ENCODE measurements at regions not wholly inside any gene's neighbourhood (a gene's known extent, or its start where the extent isn't known, plus 50 kb on each side); places are given as distances from the start of the nearest gene placed in this dataset.
A peak's percentile ranks its signal among the peaks of the same experiment; 100 is the strongest.
"Not testable (repeated sequence)": the region's sequence is repeated elsewhere in the genome, so short reads cannot be mapped to it uniquely, and the experiment has no call there.

- no peak for DNase-seq (ENCODE audit: low spot score)
Observed at GRCh38 chr9:96131825-96132224, 170.2 kb downstream of the HSD17B3 start.

DNA sequence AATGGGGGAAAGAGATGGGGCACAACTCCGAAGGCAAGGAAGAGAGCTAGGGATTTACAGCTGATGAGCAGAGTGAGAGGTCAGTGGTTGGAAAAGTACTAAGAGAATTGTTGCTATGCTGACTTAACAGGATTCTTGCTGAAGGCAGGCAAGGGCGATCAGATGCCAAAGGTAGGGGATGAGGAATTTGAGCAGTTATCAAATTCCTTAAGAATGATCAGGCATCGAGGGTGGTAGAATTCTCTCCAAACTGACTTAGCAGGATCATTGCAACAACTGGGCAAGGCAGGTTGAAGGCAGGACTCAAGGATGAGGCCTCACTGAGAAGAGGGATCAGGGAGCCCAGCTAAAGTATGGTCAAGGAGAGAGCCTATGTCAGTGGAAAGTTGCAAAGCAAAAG is 171.0 kb downstream of the HSD17B3 start:
- DNase-seq (ENCODE audit: low spot score) = no peak

GRCh38 chr9:96129747-96130146 is 172.2 kb downstream of the HSD17B3 start:
- no peak for DNase-seq (ENCODE audit: low spot score)

GRCh38 chr9:96128880-96129279 is 173.1 kb downstream of the HSD17B3 start:
- no peak for DNase-seq (ENCODE audit: low spot score)

DNA sequence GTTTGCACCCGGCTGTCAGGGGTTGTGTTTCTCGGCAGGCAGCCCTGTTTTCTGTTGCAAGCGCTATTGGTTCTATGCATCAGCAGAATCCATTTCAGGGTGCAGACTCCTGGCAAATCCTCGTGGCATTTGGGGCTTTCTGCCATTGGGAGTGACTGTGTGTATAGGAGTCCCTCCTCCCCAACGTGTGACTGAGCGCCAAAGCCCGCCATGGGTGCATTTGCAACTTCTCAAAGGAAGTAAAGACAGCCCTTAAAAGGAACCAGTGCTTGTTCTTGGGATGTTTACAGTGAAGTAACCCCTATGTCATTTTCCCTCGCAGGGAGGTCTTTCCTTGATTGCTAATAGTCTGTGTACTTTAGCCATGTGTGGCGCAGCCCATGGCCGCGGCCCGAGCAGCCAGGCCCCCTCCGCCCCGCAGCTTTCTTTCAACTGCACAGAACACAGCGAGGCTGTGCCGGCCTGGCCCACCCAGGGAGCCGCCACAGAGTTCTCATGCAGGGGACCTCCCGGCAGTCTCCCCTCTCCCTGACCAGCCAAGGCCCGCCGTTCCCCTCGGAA is 175.6 kb downstream of the HSD17B3 start:
- no peak for DNase-seq (ENCODE audit: low spot score)

GRCh38 chr9:96125624-96126023 is 176.4 kb downstream of the HSD17B3 start:
- DNase-seq (ENCODE audit: low spot score) = no peak

- peak; percentile 36 for DNase-seq (ENCODE audit: low spot score)
Observed at GRCh38 chr9:96122751-96123150, 179.2 kb downstream of the HSD17B3 start.

DNA sequence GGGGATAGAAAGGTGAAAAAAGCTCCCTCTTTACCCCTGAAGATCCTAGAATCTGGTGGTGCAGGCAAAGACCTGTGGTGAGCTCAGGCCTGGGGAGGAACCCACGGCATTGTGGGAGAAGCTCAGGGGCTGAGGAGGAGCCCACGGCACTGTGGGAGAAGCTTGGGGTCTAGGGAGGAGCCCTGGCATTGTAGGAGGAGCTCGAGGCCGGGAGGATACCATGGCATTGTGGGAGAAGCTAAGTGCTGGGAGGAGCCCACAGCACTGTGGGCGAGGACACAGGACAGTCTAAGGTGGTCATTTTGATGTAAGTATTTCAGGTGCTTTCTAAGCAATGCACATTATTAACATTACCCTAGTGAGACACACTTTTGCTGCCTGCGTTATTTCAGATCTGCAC is 179.7 kb downstream of the HSD17B3 start:
- no peak for DNase-seq (ENCODE audit: low spot score)

GRCh38 chr9:96121136-96121535 is 180.8 kb downstream of the HSD17B3 start:
- no peak for DNase-seq (ENCODE audit: low spot score)

DNA sequence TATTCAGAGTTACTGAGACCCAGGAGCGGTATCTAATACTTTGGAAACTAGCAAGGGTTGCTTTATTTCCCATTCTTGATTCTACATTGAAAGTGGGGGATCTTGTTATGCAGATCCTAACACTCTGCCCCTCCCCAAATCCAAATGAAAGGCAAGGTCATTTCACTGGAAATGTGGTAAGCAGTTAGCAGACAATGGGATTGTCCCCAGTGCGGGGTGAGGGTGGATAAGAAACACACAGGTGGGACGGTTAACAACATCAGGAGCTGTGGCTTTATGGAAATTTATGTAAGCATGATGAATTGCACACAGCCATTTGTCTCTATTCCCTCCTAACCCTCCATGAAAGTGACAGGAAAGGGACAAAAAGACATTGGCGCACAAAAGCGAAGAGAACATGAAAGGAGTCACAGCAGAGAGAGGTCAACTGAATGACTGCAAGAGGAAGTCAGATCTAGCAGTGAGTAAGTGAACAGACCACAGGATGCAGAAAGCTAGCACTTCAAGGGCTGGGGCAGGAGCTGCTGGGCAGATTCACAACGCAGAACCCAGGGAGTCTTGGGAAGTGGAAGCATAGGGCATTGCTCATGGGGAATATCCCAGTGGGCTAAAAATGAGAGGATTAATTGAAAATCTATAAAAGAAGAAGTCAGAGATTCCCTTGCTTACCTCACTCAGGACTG is 184.4 kb downstream of the HSD17B3 start:
- no peak for DNase-seq (ENCODE audit: low spot score)

DNA sequence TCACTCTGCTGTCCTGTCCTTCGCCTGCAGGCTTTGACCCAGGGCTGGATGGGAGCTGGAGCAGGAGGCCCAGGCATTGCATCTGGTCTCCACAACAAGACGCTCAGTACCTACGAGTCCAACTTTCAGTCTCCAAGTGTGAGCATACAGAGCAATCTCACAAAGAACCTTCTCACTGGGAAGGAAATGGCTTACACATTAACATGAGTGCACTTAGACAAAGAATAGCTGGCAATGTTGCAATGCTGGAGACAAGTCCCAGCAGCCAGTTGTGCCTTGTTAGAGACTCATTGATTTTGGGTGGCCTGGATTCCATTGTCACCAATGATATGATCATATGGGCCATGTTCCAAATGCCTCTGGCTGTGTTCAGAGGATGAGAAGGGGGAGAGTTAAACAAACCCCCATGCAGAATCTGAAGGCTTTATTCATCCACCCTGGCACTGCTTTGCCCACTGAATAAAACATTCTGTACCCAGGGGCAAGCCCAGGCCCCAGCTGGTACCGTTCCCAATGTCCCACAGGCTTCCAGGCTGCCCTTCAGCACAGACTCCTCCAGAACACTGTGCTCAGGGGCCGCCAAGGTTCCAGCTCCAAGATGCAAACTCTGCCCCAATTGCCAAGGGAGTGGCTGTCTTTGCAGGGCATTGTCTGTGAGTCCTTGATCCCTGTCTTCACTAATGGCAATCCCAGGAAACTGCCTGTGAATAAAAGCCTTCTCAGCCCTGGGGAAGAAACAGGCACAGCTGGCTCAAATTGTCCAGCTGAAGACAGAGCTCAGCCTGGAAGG is 185.5 kb downstream of the HSD17B3 start:
- DNase-seq (ENCODE audit: low spot score) = no peak

DNA sequence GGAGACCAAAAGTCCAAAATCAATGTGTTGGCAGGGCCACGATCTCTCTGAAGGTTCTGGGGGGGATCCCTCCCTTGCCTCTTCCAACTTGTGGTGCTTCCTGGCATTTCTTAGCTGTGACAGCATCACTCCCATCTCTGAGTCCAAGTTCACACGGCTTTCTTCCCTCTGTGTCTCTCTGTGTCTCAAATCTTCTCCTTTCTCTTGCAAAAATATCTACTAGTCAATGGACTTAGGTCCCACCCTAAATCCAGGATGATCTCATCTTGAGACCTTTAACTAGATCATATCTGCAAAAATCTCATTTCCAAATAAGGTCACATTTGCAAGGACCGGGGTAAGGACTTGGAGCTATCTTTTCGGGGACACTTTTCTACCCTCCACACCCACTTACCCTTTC is 186.1 kb downstream of the HSD17B3 start:
- no peak for DNase-seq (ENCODE audit: low spot score)

- no peak for DNase-seq (ENCODE audit: low spot score)
Observed at GRCh38 chr9:96113032-96113431, 188.9 kb downstream of the HSD17B3 start.

DNA sequence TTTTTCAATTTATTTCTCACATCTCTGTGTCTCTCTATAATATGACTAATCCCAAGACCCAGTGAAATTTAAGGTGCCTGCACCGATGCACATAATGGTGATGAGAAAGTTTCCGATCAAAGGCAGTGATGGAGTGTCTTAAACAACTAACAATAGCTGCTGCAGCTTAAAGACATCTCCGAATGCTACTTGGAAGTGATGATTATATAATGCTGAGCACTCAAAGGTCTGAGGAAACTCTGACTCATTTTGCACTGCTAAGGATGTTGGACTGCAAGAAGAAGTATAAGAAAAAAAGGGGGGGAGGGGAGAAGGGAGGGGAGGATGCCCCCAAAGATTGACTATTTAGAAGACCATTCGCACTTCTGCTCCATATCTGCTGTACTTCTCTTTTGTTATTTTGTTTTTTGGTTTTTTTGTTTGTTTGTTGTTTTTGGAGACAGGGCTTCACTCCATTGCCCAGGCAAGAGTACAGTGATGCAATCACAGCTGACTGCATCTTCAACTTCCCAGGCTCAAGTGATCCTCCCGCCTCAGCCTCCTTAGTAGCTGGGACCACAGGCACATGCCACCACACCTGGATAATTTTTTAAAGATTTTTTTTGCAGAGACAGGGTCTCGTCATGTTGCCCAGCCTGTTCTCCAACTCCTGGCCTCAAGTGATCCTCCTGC is 192.2 kb downstream of the HSD17B3 start:
- DNase-seq (ENCODE audit: low spot score) = no peak

DNA sequence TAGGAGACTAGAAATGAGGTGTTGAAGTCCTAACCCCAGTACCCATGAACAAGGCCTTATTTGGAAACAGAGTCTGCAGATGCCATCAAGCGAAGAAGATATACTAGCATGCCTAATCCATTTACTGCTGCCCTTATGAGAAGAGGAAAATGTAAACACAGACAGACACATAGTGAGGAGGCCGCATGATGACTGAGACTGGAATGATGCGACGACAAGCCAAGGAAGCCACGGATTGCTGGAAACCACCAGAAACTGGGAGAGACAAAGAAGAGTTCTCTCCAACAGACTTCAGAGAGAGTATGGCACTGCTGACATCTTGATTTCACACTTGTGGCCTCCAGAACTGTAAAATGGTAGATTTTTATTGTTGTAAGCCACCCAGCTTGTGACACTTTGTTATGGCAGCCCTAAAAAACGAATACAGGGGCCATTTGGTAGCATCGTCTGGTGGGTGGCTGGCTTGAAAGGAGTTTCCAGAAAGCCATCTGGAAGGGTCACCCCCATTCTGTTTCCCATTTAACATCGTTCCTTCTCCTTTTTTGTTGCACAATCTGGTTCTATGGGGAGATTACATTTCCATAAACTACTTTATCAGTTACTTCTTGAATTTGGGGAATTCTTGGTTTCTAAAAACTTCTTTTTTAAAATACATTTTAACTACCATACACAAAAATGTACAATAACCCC is 193.1 kb downstream of the HSD17B3 start:
- no peak for DNase-seq (ENCODE audit: low spot score)

- DNase-seq (ENCODE audit: low spot score) = no peak
Observed at GRCh38 chr9:96107436-96107835, 194.5 kb downstream of the HSD17B3 start.

- DNase-seq (ENCODE audit: low spot score) = no peak
Observed at GRCh38 chr9:96100385-96101300, 201.3 kb downstream of the HSD17B3 start.

DNA sequence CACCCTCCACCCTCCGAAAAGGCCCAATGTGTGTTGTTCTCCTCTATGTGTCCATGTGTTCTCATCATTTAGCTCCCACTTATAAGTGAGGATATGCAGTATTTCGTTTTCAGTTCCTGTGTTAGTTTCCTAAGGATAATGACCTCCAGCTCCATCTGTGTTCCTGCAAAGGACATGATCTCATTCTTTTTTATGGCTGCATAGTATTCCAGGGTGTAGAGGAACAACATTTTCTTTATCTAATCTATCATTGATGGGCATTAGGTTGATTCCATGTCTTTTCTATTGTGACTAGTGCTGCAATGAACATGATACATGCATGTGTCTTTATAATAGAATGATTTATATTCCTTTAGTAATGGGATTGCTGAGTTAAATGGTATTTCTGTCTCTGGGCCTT is 211.3 kb downstream of the HSD17B3 start:
- DNase-seq (ENCODE audit: low spot score) = not testable (repeated sequence)

- DNase-seq (ENCODE audit: low spot score) = no peak
Observed at GRCh38 chr9:96089452-96090085, 212.4 kb downstream of the HSD17B3 start.

- DNase-seq (ENCODE audit: low spot score) = no peak
Observed at GRCh38 chr9:96088510-96088909, 213.0 kb downstream of the ERCC6L2 start.
